Activated naive CD8-positive, alpha-beta T cell treated with anti-CD3 and anti-CD28 coated beads for 36 hours (primary cell): ENCODE measurements at regions not wholly inside any gene's neighbourhood (a gene's known extent, or its start where the extent isn't known, plus 50 kb on each side); places are given as distances from the start of the nearest gene placed in this dataset.

Experiments
- DNase-seq: peaks from one replicate; pipeline ENCODE4 v3.0.0; 2021
- H3K27ac Mint-ChIP-seq: one replicate; pipeline ENCODE4 v1.8.0; 2022; ENCODE audit warnings: mild to moderate bottlenecking, moderate library complexity, mixed read lengths
- H3K27me3 Mint-ChIP-seq: one replicate; pipeline ENCODE4 v1.8.0; 2022; ENCODE audit warnings: mild to moderate bottlenecking, mixed read lengths
- H3K36me3 Mint-ChIP-seq: one replicate; pipeline ENCODE4 v1.8.0; 2021; ENCODE audit warnings: mild to moderate bottlenecking, mixed read lengths
- H3K4me1 Mint-ChIP-seq: one replicate; pipeline ENCODE4 v1.8.0; 2021; ENCODE audit warnings: mixed read lengths
- H3K4me3 Mint-ChIP-seq: one replicate; pipeline ENCODE4 v1.8.0; 2022; ENCODE audit warnings: mild to moderate bottlenecking, moderate library complexity, mixed read lengths
- H3K9me3 Mint-ChIP-seq: one replicate; pipeline ENCODE4 v1.8.0; 2022; ENCODE audit warnings: mixed read lengths

DNA sequence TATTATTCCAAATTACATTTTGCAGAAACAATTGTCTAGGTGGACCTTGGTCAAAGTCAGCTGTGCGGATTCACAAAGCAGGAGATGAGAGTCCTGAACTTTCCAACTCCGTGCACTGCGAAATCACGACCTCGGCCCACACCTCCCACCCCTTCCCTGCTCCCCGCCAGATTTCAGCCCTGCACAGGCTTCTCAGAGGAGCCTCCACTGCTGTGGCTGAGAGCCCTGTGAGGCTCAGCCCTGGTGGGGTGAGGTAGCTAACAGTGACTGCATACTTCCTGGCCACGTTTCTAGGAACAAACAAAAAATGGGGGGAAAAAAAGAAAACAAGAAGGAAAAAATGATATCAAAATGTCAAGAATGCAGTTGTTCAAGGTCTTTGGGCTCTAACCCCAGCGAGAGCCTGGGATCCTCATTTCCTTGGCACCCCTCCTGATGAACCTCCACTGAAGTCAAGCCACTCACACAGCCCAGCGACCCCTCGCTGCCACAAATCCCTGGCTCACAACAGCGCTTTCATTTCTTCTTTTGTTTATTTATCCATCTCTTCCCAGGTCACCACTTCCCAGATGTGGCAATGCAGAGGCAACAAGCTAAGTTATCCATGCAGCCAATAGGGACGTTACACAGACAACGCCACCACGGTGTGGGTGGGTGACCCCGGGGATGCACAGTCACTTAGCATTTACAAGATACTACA, 729.7 kb upstream of the ID2 start:
- no peak for DNase-seq
- Mint-ChIP-seq H3K9me3 (no peaks in the 10 kb centered on the region), H3K36me3 (no peaks in the 10 kb centered on the region), H3K4me3 (no peak overlapping the region), H3K4me1 (no peaks in the 10 kb centered on the region), H3K27me3 (no peaks in the 10 kb centered on the region), H3K27ac (no peak overlapping the region)

DNA sequence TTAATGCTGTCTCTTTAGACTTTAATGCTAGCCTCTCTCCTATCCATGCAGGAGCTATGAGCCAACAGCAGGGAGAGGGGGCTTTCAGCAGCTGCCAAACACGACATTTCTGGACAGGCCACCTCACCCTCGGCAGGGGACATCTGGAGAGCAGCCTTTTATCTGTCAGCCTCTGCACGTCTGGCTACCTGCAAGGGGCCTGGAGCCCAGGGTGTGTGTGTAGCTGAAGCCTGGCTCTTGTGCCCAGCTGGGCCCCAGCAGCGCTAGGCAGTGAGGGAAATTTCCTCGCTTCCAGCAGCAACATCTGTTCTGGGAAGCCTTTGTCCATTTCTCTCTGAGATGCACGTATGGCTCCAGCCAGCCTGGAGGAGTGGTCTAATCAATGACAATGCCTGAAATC, 728.7 kb upstream of the ID2 start:
- Mint-ChIP-seq H3K9me3 (no peaks in the 10 kb centered on the region), H3K27me3 (no peaks in the 10 kb centered on the region), H3K4me1 (no peaks in the 10 kb centered on the region), H3K36me3 (no peaks in the 10 kb centered on the region), H3K27ac (no peak overlapping the region), H3K4me3 (no peak overlapping the region)
- no peak for DNase-seq

DNA sequence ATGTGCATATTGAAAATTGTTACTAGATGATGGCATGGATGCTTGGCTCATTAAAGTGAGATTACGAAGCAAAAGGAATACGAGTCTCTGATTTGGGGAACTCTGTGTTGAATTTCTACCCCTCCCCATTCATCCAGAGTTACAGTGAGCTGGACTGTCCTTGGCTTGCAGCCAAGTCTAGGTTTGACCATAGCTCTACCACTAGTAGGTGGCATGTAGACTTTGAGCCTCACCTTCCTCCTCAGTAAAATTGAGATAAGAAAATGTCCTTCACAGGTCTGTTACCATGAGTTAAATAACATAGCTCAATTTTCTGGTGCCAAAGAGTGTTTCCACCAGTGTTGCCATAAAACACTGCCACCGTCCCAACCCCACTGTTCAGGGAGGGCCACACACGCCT, 727.6 kb upstream of the ID2 start:
- no peak for DNase-seq

DNA sequence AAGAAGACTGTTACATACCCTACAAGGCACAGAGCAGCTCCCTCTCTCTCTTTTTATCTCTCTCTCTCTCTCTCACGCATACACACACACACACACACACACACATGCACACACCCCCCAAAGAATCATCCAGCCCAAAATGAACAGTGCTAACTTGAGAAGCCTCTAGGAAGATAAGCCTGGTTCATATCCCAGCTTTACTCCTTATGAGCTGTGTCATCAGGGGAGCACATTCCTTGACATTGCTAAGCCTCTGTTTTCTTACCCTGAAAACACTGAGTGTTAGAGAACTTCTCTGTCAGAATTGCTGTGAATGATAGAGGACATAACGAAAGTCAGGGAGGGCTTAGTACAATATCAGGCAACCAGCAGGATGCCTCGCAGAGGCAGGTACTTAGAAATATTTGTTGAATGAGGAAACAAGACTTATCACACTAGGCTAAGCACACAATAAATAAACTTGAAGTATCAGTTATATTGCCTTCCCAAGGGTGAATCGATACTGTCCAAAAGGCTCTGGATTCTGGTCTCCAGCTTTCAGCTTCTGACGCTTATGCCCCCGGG, 725.6 kb upstream of the ID2 start:
- no peak for DNase-seq
- no peak overlapping the region for H3K27ac Mint-ChIP-seq
- no peak overlapping the region for H3K4me3 Mint-ChIP-seq
- no peaks in the 10 kb centered on the region for H3K27me3 Mint-ChIP-seq
- H3K4me1 Mint-ChIP-seq = no peaks in the 10 kb centered on the region
- H3K36me3 Mint-ChIP-seq = no peaks in the 10 kb centered on the region
- no peaks in the 10 kb centered on the region for H3K9me3 Mint-ChIP-seq

More for the DNA sequence above, 727.6 kb upstream of the ID2 start:
- Mint-ChIP-seq H3K9me3 (no peaks in the 10 kb centered on the region), H3K4me1 (no peaks in the 10 kb centered on the region), H3K27me3 (no peaks in the 10 kb centered on the region), H3K27ac (no peak overlapping the region), H3K4me3 (no peak overlapping the region), H3K36me3 (no peaks in the 10 kb centered on the region)

DNA sequence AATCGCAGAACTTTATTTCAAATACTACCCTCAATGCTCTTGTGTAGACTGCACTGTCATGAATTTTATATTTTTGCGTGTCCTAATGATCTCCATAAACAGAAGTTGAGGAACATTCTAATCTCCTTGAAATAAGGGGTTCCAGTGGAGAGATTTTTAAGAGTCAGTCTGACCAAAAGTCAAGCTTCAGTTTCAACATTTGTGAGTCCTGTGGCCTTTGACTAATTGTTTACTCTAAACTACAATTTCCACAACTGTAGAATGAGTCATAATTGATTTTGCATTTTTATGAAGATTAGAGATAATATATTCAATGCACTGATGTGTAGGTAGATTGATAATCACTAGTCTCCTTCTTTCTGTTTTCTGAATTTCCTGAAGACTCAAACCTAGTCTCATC, 720.3 kb upstream of the ID2 start:
- no peak overlapping the region for H3K27ac Mint-ChIP-seq
- DNase-seq = no peak
- H3K36me3 Mint-ChIP-seq = no peaks in the 10 kb centered on the region
- no peaks in the 10 kb centered on the region for H3K27me3 Mint-ChIP-seq
- no peaks in the 10 kb centered on the region for H3K4me1 Mint-ChIP-seq
- H3K4me3 Mint-ChIP-seq = no peak overlapping the region
- no peaks in the 10 kb centered on the region for H3K9me3 Mint-ChIP-seq

DNA sequence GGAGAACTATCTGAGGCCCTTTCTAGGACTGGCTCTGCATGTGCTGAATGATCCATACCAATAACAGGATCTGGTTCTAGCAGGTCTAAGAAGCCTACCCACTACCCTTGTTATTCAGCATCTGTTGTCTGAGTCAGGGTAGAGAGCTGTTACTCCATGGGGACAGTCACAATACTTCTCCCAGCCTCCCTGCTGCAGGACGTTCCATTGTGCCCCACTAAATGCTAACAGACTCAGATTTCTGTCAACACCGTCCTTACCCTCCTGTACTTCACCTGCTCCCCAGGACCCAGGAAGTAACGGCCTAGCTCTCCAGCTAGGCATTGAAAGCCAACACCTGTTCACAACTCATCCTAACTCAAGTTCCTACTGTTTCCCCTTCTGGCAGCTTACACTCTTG, 719.7 kb upstream of the ID2 start:
- H3K4me1 Mint-ChIP-seq = no peaks in the 10 kb centered on the region
- no peak overlapping the region for H3K27ac Mint-ChIP-seq
- H3K9me3 Mint-ChIP-seq = no peaks in the 10 kb centered on the region
- H3K4me3 Mint-ChIP-seq = no peak overlapping the region
- H3K36me3 Mint-ChIP-seq = no peaks in the 10 kb centered on the region
- no peak for DNase-seq
- H3K27me3 Mint-ChIP-seq = no peaks in the 10 kb centered on the region

DNA sequence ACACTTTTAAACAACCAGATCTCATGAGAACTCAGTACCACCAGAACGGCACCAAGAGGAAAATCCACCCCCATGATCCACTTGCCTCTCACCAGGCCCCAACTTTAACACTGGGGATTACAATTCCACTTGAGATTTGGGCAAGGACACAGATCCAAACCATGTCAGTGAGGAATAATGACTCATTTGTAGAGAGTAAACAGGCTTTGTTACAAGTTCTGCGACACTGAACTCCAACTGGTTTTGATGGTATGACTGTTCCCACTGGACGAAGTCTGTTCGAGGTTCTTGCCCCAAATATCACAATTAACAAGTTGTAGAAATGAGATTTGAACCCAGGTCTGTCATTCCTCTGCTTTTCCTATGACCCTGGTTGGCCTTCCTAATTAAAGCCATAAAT, 718.1 kb upstream of the ID2 start:
- no peaks in the 10 kb centered on the region for H3K4me1 Mint-ChIP-seq
- H3K36me3 Mint-ChIP-seq = no peaks in the 10 kb centered on the region
- no peaks in the 10 kb centered on the region for H3K9me3 Mint-ChIP-seq
- H3K27ac Mint-ChIP-seq = no peak overlapping the region
- no peaks in the 10 kb centered on the region for H3K27me3 Mint-ChIP-seq
- no peak for DNase-seq
- H3K4me3 Mint-ChIP-seq = no peak overlapping the region

DNA sequence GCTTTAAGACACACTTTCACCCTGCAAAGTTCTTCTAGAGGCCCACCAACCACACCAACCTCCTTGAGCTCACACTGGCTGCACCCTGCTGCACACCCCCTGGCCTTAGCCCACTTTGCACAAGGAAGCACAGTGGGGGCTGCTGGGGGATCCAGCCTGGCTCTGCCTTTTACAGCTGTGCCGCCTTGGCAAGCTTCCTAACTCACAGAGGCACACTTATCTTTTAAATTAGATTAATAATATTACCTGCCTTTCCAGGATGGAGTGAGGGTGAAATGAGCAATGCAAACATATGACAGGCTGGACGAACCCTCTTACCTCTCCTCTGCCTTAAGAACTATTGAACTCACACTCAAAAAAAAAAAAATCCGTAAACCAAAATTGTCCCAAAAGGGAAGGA, 715.8 kb upstream of the ID2 start:
- Mint-ChIP-seq H3K36me3 (no peaks in the 10 kb centered on the region), H3K27ac (no peak overlapping the region), H3K4me1 (no peaks in the 10 kb centered on the region), H3K27me3 (no peaks in the 10 kb centered on the region), H3K9me3 (no peaks in the 10 kb centered on the region), H3K4me3 (no peak overlapping the region)
- no peak for DNase-seq

DNA sequence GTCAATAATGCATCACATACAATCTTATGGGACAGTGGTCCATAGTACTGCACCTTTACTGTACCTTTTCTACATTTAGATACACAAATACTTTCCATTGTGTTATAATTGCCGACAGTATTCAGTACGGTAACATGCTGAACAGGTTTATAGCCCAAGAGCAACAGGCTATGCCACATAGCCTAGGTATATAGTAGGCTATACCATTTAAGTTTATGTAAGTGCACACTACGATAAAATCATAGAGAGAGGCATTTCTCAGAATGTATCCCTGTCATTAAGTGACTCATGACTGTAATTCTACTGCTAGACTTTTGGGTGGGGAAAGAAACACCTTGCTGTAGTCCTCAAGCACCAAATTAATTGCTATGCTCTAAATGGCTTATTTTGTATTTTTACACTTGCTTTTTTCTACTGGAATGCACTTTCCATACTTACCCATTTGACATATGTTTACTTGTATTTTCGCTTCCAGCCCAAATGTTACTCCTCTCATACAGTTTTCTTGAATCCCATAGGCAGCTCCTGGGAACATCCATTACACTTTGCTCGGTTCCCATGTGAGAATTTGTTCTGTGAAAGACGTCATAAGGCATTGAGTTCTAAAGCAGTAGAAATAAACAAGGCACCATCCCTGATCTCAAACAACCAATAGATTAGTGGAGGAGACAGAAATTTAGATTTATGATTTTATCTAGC, 714.0 kb upstream of the ID2 start:
- DNase-seq = no peak
- H3K4me1 Mint-ChIP-seq = no peaks in the 10 kb centered on the region
- no peaks in the 10 kb centered on the region for H3K36me3 Mint-ChIP-seq
- H3K4me3 Mint-ChIP-seq = no peak overlapping the region
- no peaks in the 10 kb centered on the region for H3K27me3 Mint-ChIP-seq
- no peaks in the 10 kb centered on the region for H3K9me3 Mint-ChIP-seq
- H3K27ac Mint-ChIP-seq = no peak overlapping the region

DNA sequence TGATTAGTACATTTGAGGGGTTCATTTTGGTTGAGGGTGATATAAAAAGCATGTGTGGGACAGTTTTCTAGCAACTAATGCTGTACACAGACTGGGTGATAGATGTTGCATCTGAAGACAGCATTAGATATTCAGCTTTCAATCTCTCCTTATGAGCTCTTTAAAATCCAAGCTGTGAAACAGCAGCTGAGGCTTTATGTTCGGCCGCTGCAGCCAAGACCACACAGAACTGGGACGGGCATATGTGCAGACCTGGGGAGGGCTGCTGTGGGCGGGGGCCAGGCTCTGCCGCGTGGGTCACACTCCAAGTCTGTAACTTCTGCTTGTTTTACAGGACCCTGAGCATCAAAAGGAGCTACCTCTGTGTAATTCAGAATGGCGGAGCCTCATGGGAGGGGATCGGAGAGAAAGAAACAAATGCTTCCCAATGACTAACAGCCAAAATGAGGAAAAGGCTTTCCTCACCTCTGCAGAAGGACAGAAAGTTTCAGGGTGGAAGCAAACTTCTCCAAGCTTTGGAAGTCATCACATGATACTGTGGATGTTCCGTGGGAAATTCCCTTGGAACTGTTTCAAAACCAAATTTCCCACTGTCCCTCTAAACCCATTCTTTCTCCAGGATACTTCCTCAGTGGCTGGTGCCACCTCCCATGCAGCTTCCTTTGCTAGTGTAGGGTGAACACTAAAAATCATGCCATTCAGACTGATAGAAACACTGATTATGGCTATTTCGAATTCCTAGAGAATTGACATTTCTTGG, 711.9 kb upstream of the ID2 start:
- Mint-ChIP-seq H3K4me3 (no peak overlapping the region), H3K4me1 (no peaks in the 10 kb centered on the region), H3K9me3 (no peaks in the 10 kb centered on the region), H3K36me3 (no peaks in the 10 kb centered on the region), H3K27ac (no peak overlapping the region), H3K27me3 (no peaks in the 10 kb centered on the region)
- DNase-seq = no peak

DNA sequence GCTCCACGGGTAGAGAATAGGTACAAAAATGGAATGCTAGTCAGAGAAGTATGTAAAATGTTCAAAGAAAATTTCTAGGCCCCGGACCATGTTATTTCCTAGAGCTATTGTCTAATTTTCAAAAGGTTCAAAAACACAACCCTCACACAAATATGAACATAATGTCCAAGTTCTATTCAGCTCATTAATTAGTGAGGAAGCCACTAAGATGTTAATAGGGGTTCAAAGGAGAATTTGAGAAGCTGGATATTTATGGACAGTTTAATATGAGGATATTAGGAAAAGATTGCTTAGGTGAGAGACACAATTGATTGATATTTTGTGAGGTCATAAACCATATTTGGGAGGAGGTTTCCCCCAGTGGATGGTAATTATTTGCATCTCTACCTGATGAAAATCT, 710.6 kb upstream of the ID2 start:
- H3K27ac Mint-ChIP-seq = no peak overlapping the region
- H3K4me1 Mint-ChIP-seq = no peaks in the 10 kb centered on the region

DNA sequence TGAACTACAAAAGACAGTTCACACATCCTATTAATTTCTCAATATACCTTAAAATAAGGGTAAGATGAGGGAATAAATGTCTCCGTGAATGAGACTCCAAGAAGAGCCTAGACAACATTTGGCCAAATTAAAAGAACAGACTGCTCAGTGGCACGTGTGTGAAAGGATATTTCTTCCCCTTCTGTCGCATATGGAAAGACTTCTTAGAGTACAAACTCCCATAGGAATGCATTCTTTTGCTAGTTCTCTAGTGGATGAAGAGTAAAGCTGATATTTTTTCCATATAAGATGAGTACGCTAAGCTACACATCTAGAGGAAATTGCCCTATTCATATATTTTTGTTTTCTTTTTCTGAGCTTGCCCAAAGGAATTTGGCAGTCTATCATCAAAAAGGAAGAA, 710.0 kb upstream of the ID2 start:
- no peaks in the 10 kb centered on the region for H3K9me3 Mint-ChIP-seq
- no peaks in the 10 kb centered on the region for H3K27me3 Mint-ChIP-seq
- DNase-seq = no peak
- H3K4me1 Mint-ChIP-seq = no peaks in the 10 kb centered on the region
- no peak overlapping the region for H3K4me3 Mint-ChIP-seq
- no peaks in the 10 kb centered on the region for H3K36me3 Mint-ChIP-seq
- no peak overlapping the region for H3K27ac Mint-ChIP-seq

More for the DNA sequence above, 710.6 kb upstream of the ID2 start:
- Mint-ChIP-seq H3K27me3 (no peaks in the 10 kb centered on the region), H3K36me3 (no peaks in the 10 kb centered on the region), H3K9me3 (no peaks in the 10 kb centered on the region), H3K4me3 (no peak overlapping the region)
- no peak for DNase-seq

DNA sequence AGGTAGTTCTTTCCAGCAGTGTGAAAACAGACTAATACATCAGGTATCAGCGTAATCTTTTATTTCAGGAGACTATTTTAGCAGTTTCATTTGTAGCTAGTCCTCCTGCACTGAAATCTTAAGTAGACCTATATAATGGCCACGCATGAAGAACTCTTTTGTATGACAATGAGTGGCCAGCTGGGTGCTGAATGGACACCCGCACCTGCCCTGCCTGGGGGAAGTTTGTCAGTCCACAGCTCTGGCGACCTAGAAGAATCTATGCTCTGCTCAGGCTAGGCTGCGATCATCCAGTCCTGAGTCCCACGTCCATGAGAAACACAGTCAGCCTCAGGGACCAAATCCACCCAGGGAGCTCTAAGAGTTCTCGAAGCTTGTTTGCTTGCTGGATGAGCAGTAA, 709.2 kb upstream of the ID2 start:
- Mint-ChIP-seq H3K27ac (no peak overlapping the region), H3K4me3 (no peak overlapping the region), H3K27me3 (no peaks in the 10 kb centered on the region), H3K9me3 (no peaks in the 10 kb centered on the region), H3K4me1 (no peaks in the 10 kb centered on the region), H3K36me3 (no peaks in the 10 kb centered on the region)
- no peak for DNase-seq

DNA sequence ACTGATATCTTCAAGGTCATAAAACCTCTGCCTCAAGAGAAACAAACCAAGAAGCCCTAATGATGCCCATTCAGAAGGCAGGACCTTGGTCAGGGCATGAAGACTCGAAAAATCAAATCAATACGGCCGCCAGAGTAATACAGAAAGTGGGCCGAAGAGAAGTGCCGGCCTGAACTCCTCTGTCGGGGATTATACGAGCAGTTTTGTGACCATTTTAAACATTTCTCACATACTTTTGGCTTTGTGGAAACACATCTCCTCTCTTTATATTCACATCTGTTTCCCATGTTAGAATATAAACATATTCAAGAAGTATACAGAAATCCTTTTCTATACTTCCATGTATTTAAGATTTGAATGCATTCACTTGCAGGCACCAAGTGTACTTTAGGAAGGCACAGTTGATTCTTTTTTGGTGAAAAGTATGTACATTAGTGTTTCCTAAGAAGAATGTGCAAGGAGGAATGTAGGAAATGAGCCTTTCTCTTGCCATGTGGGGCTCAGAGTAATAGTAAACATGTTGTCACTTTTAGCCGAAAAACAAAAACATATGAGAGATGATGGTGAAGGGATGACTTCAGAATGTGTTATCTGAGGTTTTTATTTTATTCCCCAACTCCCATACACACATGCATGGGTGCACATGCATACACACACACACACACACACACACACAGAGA, 707.9 kb upstream of the ID2 start:
- Mint-ChIP-seq H3K4me1 (peaks cover 2% of the 10 kb centered on the region), H3K9me3 (no peaks in the 10 kb centered on the region), H3K27ac (no peak overlapping the region), H3K4me3 (no peak overlapping the region), H3K27me3 (no peaks in the 10 kb centered on the region), H3K36me3 (no peaks in the 10 kb centered on the region)
- DNase-seq = no peak

DNA sequence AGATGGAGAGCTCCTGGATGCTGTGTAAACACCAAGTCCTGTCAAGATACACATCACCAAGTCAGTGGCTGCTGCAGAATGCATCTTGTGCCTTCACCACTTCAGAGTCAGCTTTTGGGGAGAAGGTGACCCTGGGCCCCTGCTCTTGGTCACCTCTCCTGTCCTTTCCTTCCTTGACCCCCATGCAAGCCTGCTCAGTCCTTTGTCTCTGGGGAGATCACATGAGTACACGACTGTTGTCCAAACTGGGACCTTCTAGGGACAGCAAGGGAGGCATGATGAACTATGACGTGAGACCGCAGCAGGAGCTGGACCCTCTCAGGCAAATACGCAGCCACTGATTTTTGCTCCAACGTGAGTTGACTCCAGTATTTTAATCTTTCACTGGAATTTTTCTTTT, 706.9 kb upstream of the ID2 start:
- no peaks in the 10 kb centered on the region for H3K27me3 Mint-ChIP-seq
- H3K27ac Mint-ChIP-seq = no peak overlapping the region
- no peaks in the 10 kb centered on the region for H3K36me3 Mint-ChIP-seq
- H3K4me1 Mint-ChIP-seq = peaks cover 2% of the 10 kb centered on the region
- H3K4me3 Mint-ChIP-seq = no peak overlapping the region
- no peaks in the 10 kb centered on the region for H3K9me3 Mint-ChIP-seq
- DNase-seq = no peak
